ENCODE measurements at regions not wholly inside any gene's neighbourhood (a gene's known extent, or its start where the extent isn't known, plus 50 kb on each side); places are given as distances from the start of the nearest gene placed in this dataset.

- FAIRE-seq, result no peak
Measured at GRCh38 chr15:96882121-96882772, 551.7 kb downstream of the NR2F2 start.

More at GRCh38 chr15:96882121-96882772, 551.7 kb downstream of the NR2F2 start:
- Histone ChIP-seq H3K9ac (replicated peaks; ENCODE audit: extremely low read depth, insufficient read depth, low read length) (no peak overlapping the region), H3K27ac (ENCODE audit: insufficient read depth, low read depth, low read length) (no peak overlapping the region), H3K36me3 (ENCODE audit: control insufficient read depth in 2 of 2, extremely low read depth in 1 of 2, insufficient read depth in 2 of 2, low read length in 2 of 2) (no peaks in the 10 kb centered on the region), H3K9me1 (replicated peaks; ENCODE audit: control insufficient read depth, extremely low read depth, insufficient read depth, low read length) (no peaks in the 10 kb centered on the region), H3K9me3 (replicated peaks; ENCODE audit: control insufficient read depth, insufficient read depth, low read length) (no peaks in the 10 kb centered on the region), H4K20me1 (replicated peaks; ENCODE audit: control insufficient read depth, extremely low read depth, insufficient read depth, low read length) (no peaks in the 10 kb centered on the region), H3K79me2 (ENCODE audit: control insufficient read depth, insufficient read depth, low read length) (no peaks in the 10 kb centered on the region), H3K4me2 (ENCODE audit: insufficient read depth, low read length) (no peak overlapping the region), H2AFZ (ENCODE audit: low read depth, low read length) (no peak overlapping the region), H3K4me3 (replicated peaks in 1 of 3; ENCODE audit: insufficient read depth in 1 of 3, low read depth in 1 of 3, low read length in 3 of 3) (no peak overlapping the region), H3K4me1 (ENCODE audit: control insufficient read depth, extremely low read depth, insufficient read depth, low read length) (no peaks in the 10 kb centered on the region), H3K27me3 (ENCODE audit: control insufficient read depth in 2 of 2, insufficient read depth in 2 of 2, low read length in 2 of 2) (no peaks in the 10 kb centered on the region)
- intact Hi-C loops (cut with micrococcal nuclease) (no loop called here), dilution Hi-C loops (cut with MboI; ENCODE audit: extremely low pct_ligation_motif_present, low sequenced_read_pairs) (no loop called here)
- BruUV-seq (replicated peaks), result no TSS peak
- CTCF ChIA-PET, result interaction anchor here (1.2 kb wide), 1 partner anchor 22 kb away, joined by 4 read pairs; no protein-coding TSS in a partner anchor
- DNase-seq (ENCODE audit: low read depth, low spot score), result no peak
- POLR2A ChIA-PET, result no interaction called here
- TF ChIP-seq JUN (IDR thresholded peaks at IDR 0.05; ENCODE audit: borderline replicate concordance, insufficient read depth, insufficient read length, low read depth) (no peak), FOS (IDR thresholded peaks at IDR 0.05; ENCODE audit: borderline replicate concordance, insufficient read depth, low read length) (no peak), GATA2 (IDR thresholded peaks at IDR 0.05; ENCODE audit: insufficient read depth, insufficient read length, low read depth, low read length) (no peak), POLR2A (IDR thresholded peaks at IDR 0.05; ENCODE audit: low read depth, low read length) (no peak), EZH2 (IDR thresholded peaks at IDR 0.05; ENCODE audit: borderline replicate concordance, low read depth, low read length, severe bottlenecking) (no peak), POLR2AphosphoS5 (IDR thresholded peaks at IDR 0.05; ENCODE audit: insufficient read depth, low read depth, low read length) (no peak), MYC (IDR thresholded peaks at IDR 0.05; ENCODE audit: low read depth, low read length) (no peak), MAX (IDR thresholded peaks at IDR 0.05; ENCODE audit: insufficient read depth, insufficient read length) (no peak)
- TF ChIP-seq, protein P1, sequence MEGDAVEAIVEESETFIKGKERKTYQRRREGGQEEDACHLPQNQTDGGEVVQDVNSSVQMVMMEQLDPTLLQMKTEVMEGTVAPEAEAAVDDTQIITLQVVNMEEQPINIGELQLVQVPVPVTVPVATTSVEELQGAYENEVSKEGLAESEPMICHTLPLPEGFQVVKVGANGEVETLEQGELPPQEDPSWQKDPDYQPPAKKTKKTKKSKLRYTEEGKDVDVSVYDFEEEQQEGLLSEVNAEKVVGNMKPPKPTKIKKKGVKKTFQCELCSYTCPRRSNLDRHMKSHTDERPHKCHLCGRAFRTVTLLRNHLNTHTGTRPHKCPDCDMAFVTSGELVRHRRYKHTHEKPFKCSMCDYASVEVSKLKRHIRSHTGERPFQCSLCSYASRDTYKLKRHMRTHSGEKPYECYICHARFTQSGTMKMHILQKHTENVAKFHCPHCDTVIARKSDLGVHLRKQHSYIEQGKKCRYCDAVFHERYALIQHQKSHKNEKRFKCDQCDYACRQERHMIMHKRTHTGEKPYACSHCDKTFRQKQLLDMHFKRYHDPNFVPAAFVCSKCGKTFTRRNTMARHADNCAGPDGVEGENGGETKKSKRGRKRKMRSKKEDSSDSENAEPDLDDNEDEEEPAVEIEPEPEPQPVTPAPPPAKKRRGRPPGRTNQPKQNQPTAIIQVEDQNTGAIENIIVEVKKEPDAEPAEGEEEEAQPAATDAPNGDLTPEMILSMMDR (IDR thresholded peaks at IDR 0.05; ENCODE audit: extremely low read depth in 1 of 2, insufficient read depth in 1 of 2, low read depth in 1 of 2, low read length in 2 of 2), result no peak

All from endothelial cell of umbilical vein (primary cell).